ENCODE measurements at regions not wholly inside any gene's neighbourhood (a gene's known extent, or its start where the extent isn't known, plus 50 kb on each side); places are given as distances from the start of the nearest gene placed in this dataset.

GRCh38 chr20:6651561-6651960, 115.9 kb upstream of the BMP2 start:
- TF ChIP-seq CTCF (IDR thresholded peaks at IDR 0.05) = no peak
- TF ChIP-seq POLR2A (IDR thresholded peaks at IDR 0.05) = no peak
- no peak for TF ChIP-seq POLR2AphosphoS5 (IDR thresholded peaks at IDR 0.05; ENCODE audit: insufficient read depth in 1 of 2, low read depth in 1 of 2)

All from vagina (tissue), 2 donors.